B cell (primary cell): ENCODE measurements at regions not wholly inside any gene's neighbourhood (a gene's known extent, or its start where the extent isn't known, plus 50 kb on each side); places are given as distances from the start of the nearest gene placed in this dataset.

Source experiments
- ATAC-seq: fragments of 200-7000 bp; cut with Tn5 transposase; one replicate; pipeline ENCODE4 v1.10.0; 2021; ENCODE audit warnings: low read depth, mild to moderate bottlenecking, moderate number of reproducible peaks, moderate library complexity
- CTCF ChIA-PET: fragments of 350-600 bp; sonication (Branson Sonifier 250); formaldehyde crosslinking; loops from one replicate; lab custom pipeline; 2021; ENCODE audit warnings: antibody characterized with exemption, inconsistent platforms; lab: Charles Lee
- POLR2A ChIA-PET: fragments of 350-600 bp; sonication (Branson Sonifier 250); formaldehyde crosslinking; loops from one replicate; lab custom pipeline; 2021; ENCODE audit warnings: antibody characterized with exemption; lab: Charles Lee
- DNase-seq: peaks from one replicate; pipeline ENCODE4 v3.0.0; 2013
- H2AFZ ChIP-seq: 2 replicates; pipeline ENCODE4 v1.6.1; 2012; ENCODE audit warnings: mild to moderate bottlenecking, low read depth, low read length; ENCODE audit not compliant: insufficient read depth, poor library complexity, severe bottlenecking
- H3K27ac ChIP-seq, 2 donors: 1 replicate in 1 of 2; 2 replicates in 1 of 2; pipeline ENCODE4 v1.5.1; 2012 to 2013; ENCODE audit warnings: low read length in 2 of 2, mild to moderate bottlenecking in 2 of 2, moderate library complexity in 1 of 2
- H3K27me3 ChIP-seq, 4 experiments: fragments of 200-600 bp in 1 of 4; sonication (generic) in 1 of 4; replicated peaks in 1 of 4; 1 replicate in 2 of 4; 2 replicates in 2 of 4; pipeline versions ENCODE4 v1.6.1 to v1.7.0; 2013 to 2016; ENCODE audit warnings: low read length in 3 of 4, mild to moderate bottlenecking in 2 of 4, mixed read lengths in 1 of 4, moderate library complexity in 1 of 4; ENCODE audit not compliant: insufficient read depth in 4 of 4, control insufficient read depth in 3 of 4; ENCODE audit errors: control extremely low read depth in 1 of 4
- H3K36me3 ChIP-seq, 2 experiments: replicated peaks in 1 of 2; 1 replicate in 1 of 2; 2 replicates in 1 of 2; pipeline versions ENCODE4 v1.6.1 to v1.7.1; 2013; ENCODE audit warnings: low read length in 1 of 2; ENCODE audit not compliant: insufficient read depth in 2 of 2, control insufficient read depth in 1 of 2; ENCODE audit errors: control extremely low read depth in 1 of 2, extremely low read depth in 1 of 2
- H3K4me1 ChIP-seq, 2 donors: fragments of 200-600 bp in 1 of 2; sonication (generic) in 1 of 2; 1 replicate in 1 of 2; 2 replicates in 1 of 2; pipeline versions ENCODE4 v1.5.1 to v1.6.1; 2013 to 2017; ENCODE audit warnings: low read length in 2 of 2; ENCODE audit not compliant: control insufficient read depth in 2 of 2, insufficient read depth in 2 of 2
- H3K4me2 ChIP-seq: replicated peaks from 2 replicates; pipeline ENCODE3; 2012; ENCODE audit warnings: mild to moderate bottlenecking, low read depth, low read length; ENCODE audit not compliant: poor library complexity, severe bottlenecking
- H3K4me3 ChIP-seq, 5 experiments: fragments of 200-600 bp in 1 of 5; sonication (generic) in 1 of 5; 1 replicate in 3 of 5; 2 replicates in 2 of 5; pipeline versions ENCODE4 v1.5.1 to v1.7.0; 2011 to 2016; ENCODE audit warnings: low read length in 4 of 5, mild to moderate bottlenecking in 4 of 5, low read depth in 2 of 5, control low read depth in 1 of 5, moderate library complexity in 1 of 5; ENCODE audit not compliant: insufficient read depth in 1 of 5; ENCODE audit errors: control extremely low read depth in 1 of 5, extremely low read depth in 1 of 5
- H3K79me2 ChIP-seq: fragments of 200-600 bp; sonication (generic); one replicate; pipeline ENCODE4 v1.6.0; 2016; ENCODE audit warnings: low read length; ENCODE audit not compliant: control insufficient read depth, insufficient read depth
- H3K9ac ChIP-seq: fragments of 200-600 bp; sonication (generic); 2 replicates; pipeline ENCODE4 v1.6.1; 2017; ENCODE audit warnings: mild to moderate bottlenecking, low read length, moderate library complexity
- H3K9me3 ChIP-seq, 3 donors: one replicate each; pipeline versions ENCODE4 v1.6.1 to v1.7.1; 2013; ENCODE audit warnings: low read length in 2 of 3; ENCODE audit not compliant: control insufficient read depth in 2 of 3, insufficient read depth in 1 of 3; ENCODE audit errors: control extremely low read depth in 1 of 3
- H4K20me1 ChIP-seq: 2 replicates; pipeline ENCODE4 v1.6.0; 2012; ENCODE audit warnings: mild to moderate bottlenecking, low read length; ENCODE audit not compliant: insufficient read depth, control insufficient read depth, poor library complexity, severe bottlenecking
- H3K27ac Mint-ChIP-seq: one replicate; pipeline ENCODE4 v1.8.0; 2021; ENCODE audit warnings: mixed read lengths
- H3K27me3 Mint-ChIP-seq: one replicate; pipeline ENCODE4 v1.8.0; 2021; ENCODE audit warnings: mixed read lengths
- H3K4me1 Mint-ChIP-seq: one replicate; pipeline ENCODE4 v1.8.0; 2021; ENCODE audit warnings: mixed read lengths
- H3K4me3 Mint-ChIP-seq: one replicate; pipeline ENCODE4 v1.8.0; 2021; ENCODE audit warnings: mixed read lengths
- H3K9me3 Mint-ChIP-seq: one replicate; pipeline ENCODE4 v1.8.0; 2022; ENCODE audit warnings: mixed read lengths; ENCODE audit not compliant: insufficient read depth
- EZH2 ChIP-seq: IDR thresholded peaks from 2 replicates; pipeline ENCODE4 v1.6.1; 2012; ENCODE audit warnings: borderline replicate concordance, low read depth, mild to moderate bottlenecking, moderate library complexity, low read length; ENCODE audit not compliant: insufficient read depth, poor library complexity, severe bottlenecking
- WGBS: methylation state at CpG from one replicate; pipeline ENCODE4 v1.1.5; 2013; ENCODE audit warnings: missing lambda C conversion rate; ENCODE audit not compliant: insufficient coverage; 5-methylcytosine and 5-hydroxymethylcytosine counted together
- intact Hi-C: fragments of 100-400 bp; cut with micrococcal nuclease; formaldehyde crosslinking; loops from one replicate; pipeline ENCODE4 v1.10.0; 2022
- TF ChIP-seq, protein P1 (sequence below): fragments of 200-600 bp; IDR thresholded peaks from one replicate; pipeline ENCODE4 v1.8.0; 2022; ENCODE audit warnings: antibody characterized with exemption, mild to moderate bottlenecking

DNA sequence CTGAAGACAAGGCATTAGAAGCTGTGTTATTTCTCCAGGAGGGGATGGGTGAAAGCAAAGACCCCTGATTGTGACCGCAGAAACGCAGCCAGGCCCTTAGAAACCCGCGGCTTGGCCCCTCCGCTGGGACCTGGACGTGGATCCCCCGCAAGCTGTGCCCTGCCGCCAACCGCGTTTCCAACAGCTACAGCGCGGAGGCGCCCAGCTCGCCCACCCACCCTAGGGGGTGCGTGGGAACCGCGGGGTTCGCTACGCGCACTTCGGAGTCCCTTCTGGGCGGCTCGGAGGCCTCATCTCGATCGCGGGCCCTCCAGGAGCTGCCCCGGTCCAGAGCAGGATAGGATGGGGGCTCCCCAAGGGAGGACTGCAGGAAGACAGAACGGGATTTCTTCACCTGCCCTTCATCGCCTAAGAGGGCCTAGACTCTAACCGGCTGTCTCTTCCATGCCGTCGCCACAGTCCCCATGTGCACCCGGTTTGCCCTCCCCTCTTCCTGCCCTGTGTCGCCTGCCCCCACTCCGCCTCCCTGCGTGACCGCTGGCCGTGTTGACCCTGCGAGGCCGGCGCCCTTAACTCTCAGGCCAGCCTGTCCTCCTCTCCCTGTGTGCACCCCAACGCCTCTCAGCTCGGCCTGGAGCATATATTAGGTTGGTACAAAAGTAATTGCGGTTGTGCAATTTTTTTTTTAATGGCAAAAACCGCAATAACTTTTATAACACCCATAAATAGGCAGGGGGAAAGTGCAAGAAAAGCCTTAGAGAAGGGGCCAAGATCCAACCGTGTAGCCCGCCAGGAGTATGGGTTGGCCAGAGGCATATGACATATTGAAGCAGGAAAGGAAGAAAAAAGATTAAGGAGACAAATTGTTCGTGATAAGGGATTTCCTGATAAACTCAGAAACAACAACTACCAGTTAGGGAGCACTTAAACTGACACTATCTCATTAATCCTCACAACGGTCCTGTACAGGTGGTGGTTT is 68.1 kb upstream of the FREM1 start:
- H3K27ac ChIP-seq = no peak overlapping the region
- H3K4me3 Mint-ChIP-seq = no peak overlapping the region
- H3K36me3 ChIP-seq = no peaks in the 10 kb centered on the region
- no peak overlapping the region for H3K4me3 ChIP-seq
- H3K79me2 ChIP-seq = no peaks in the 10 kb centered on the region
- no peaks in the 10 kb centered on the region for H3K4me1 Mint-ChIP-seq
- ChIA-PET CTCF (no interaction called here), POLR2A (no interaction called here)
- TF ChIP-seq, protein P1, sequence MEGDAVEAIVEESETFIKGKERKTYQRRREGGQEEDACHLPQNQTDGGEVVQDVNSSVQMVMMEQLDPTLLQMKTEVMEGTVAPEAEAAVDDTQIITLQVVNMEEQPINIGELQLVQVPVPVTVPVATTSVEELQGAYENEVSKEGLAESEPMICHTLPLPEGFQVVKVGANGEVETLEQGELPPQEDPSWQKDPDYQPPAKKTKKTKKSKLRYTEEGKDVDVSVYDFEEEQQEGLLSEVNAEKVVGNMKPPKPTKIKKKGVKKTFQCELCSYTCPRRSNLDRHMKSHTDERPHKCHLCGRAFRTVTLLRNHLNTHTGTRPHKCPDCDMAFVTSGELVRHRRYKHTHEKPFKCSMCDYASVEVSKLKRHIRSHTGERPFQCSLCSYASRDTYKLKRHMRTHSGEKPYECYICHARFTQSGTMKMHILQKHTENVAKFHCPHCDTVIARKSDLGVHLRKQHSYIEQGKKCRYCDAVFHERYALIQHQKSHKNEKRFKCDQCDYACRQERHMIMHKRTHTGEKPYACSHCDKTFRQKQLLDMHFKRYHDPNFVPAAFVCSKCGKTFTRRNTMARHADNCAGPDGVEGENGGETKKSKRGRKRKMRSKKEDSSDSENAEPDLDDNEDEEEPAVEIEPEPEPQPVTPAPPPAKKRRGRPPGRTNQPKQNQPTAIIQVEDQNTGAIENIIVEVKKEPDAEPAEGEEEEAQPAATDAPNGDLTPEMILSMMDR = no peak
- no peak for TF ChIP-seq EZH2
- H3K27me3 ChIP-seq = no peaks in the 10 kb centered on the region
- H3K27me3 Mint-ChIP-seq = no peaks in the 10 kb centered on the region
- H3K9me3 ChIP-seq = peaks cover 0 to 15% (median 0%) of the 10 kb centered on the region in 3 donors
- intact Hi-C loops = no loop called here
- H2AFZ ChIP-seq = no peak overlapping the region
- 86% methylated on average over 34 of the region's 49 CpGs for WGBS
- H3K4me1 ChIP-seq = no peaks in the 10 kb centered on the region
- no peak for ATAC-seq
- DNase-seq = no peak
- no peak overlapping the region for H3K4me2 ChIP-seq
- no peak overlapping the region for H3K27ac Mint-ChIP-seq
- H3K9ac ChIP-seq = no peak overlapping the region
- no peaks in the 10 kb centered on the region for H4K20me1 ChIP-seq
- H3K9me3 Mint-ChIP-seq = no peaks in the 10 kb centered on the region
